ENCODE measurements at regions not wholly inside any gene's neighbourhood (a gene's known extent, or its start where the extent isn't known, plus 50 kb on each side); places are given as distances from the start of the nearest gene placed in this dataset.

GRCh38 chr13:111845621-111846351 lies 221.2 kb upstream of the SOX1 start (continued):
- TF ChIP-seq CHD7 (IDR thresholded peaks at IDR 0.05; ENCODE audit: insufficient replicate concordance, low read length) (peak; percentile 43), SAP30 (IDR thresholded peaks at IDR 0.05; ENCODE audit: insufficient read depth, insufficient replicate concordance, low read length) (no peak), HDAC2 (IDR thresholded peaks at IDR 0.05; ENCODE audit: borderline replicate concordance in 1 of 2, low read depth in 2 of 2, low read length in 2 of 2) (peak; percentile 57 to 70; a peak in 2 of 4 replicates), CEBPB (IDR thresholded peaks at IDR 0.05; ENCODE audit: low read depth, low read length) (no peak), TAF7 (optimal IDR thresholded peaks at IDR 0.05; ENCODE audit: borderline replicate concordance, low read depth, low read length) (no peak), CTBP2 (IDR thresholded peaks at IDR 0.05; ENCODE audit: borderline replicate concordance, insufficient read depth, insufficient read length, low read length) (peak; percentile 65), ATF2 (IDR thresholded peaks at IDR 0.05; ENCODE audit: low read length) (no peak; the same call in 1 of the 2 replicates)
